ENCODE measurements at regions not wholly inside any gene's neighbourhood (a gene's known extent, or its start where the extent isn't known, plus 50 kb on each side); places are given as distances from the start of the nearest gene placed in this dataset.
"Not testable (repeated sequence)": the region's sequence is repeated elsewhere in the genome, so short reads cannot be mapped to it uniquely, and the experiment has no call there.

GRCh38 chr5:173673295-173674101, 57.0 kb upstream of the BOD1 start:
- H3K27me3 ChIP-seq: no peaks in the 10 kb centered on the region
- H3K4me2 ChIP-seq: peak overlapping the region; percentile 54 to 88 (median 77)
- H3K27ac ChIP-seq: peak overlapping the region in 6 of 11 experiments; percentile 14 to 63 (median 34); a peak in 7 of 22 replicates
- no peak for TF ChIP-seq Cebpa-rat (IDR thresholded peaks at IDR 0.05)
- H3K4me1 ChIP-seq: peaks cover 35 to 61% (median 45%) of the 10 kb centered on the region in 10 experiments
- no peaks in the 10 kb centered on the region for H3K36me3 ChIP-seq
- H3K9me3 ChIP-seq (replicated peaks in 1 of 11): peaks cover 6 to 27% (median 12%) of the 10 kb centered on the region in 11 experiments; a peak in 17 of 22 replicates
- peak overlapping the region in 7 of 11 experiments; percentile 12 to 65 (median 50); a peak in 12 of 22 replicates for H3K9ac ChIP-seq
- peak overlapping the region in 6 of 10 experiments; percentile 7 to 44 (median 24); a peak in 4 of 20 replicates for H3K4me3 ChIP-seq
- H4K20me1 ChIP-seq: no peaks in the 10 kb centered on the region

DNA sequence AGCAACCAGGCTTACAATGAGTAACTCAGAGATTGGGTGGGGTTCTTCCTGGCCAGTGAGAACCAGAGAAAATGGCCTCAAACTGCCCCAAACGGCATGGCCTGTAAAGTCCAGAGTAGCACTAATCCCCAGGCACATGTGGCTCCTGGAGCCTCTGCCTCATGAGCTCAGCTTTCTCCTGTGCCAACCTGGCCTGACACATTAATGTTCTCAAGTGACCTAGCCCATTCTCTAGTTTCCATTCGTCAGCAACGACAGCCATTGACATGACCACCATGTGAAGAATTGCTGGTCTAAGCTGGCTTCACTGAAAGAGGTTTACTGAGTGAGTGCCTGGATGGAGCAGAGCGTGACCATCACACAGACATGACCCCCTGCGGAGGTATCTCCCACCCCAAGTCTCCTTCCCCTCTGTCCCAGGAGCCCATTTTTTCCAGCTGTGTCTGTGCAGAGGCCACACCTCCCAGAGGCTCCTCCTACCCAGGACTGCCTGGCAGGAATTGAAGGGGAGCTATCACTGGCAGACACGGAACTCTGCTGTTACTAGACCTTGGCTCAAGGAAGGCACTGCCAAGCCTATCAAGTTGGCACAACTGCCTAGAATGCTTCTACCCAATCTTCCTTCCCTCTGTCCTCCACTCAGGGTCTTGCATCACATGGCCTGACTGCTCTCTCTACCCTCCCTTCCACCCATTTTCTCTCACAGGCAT, 59.0 kb upstream of the BOD1 start:
- Histone ChIP-seq H3K4me2 (peak overlapping the region in 3 of 11 experiments; percentile 1 to 14 (median 5); a peak in 3 of 22 replicates), H3K27me3 (no peaks in the 10 kb centered on the region), H3K4me1 (peaks cover 23 to 52% (median 36%) of the 10 kb centered on the region in 10 experiments), H3K36me3 (no peaks in the 10 kb centered on the region), H3K4me3 (no peak overlapping the region), H4K20me1 (no peaks in the 10 kb centered on the region), H3K9me3 (replicated peaks in 1 of 11) (peaks cover 19 to 40% (median 23%) of the 10 kb centered on the region in 11 experiments; a peak in 21 of 22 replicates), H3K9ac (no peak overlapping the region), H3K27ac (no peak overlapping the region)
- TF ChIP-seq Cebpa-rat (IDR thresholded peaks at IDR 0.05): no peak

GRCh38 chr5:173676375-173676774, 59.9 kb upstream of the BOD1 start:
- H3K4me1 ChIP-seq: peaks cover 18 to 52% (median 39%) of the 10 kb centered on the region in 10 experiments
- TF ChIP-seq Cebpa-rat (IDR thresholded peaks at IDR 0.05): no peak
- peaks cover 19 to 40% (median 23%) of the 10 kb centered on the region in 11 experiments; a peak in 21 of 22 replicates for H3K9me3 ChIP-seq (replicated peaks in 1 of 11)
- H3K36me3 ChIP-seq: no peaks in the 10 kb centered on the region
- H3K4me2 ChIP-seq: no peak overlapping the region
- no peaks in the 10 kb centered on the region for H4K20me1 ChIP-seq
- H3K9ac ChIP-seq: no peak overlapping the region
- no peak overlapping the region for H3K4me3 ChIP-seq
- no peak overlapping the region for H3K27ac ChIP-seq
- no peaks in the 10 kb centered on the region for H3K27me3 ChIP-seq

DNA sequence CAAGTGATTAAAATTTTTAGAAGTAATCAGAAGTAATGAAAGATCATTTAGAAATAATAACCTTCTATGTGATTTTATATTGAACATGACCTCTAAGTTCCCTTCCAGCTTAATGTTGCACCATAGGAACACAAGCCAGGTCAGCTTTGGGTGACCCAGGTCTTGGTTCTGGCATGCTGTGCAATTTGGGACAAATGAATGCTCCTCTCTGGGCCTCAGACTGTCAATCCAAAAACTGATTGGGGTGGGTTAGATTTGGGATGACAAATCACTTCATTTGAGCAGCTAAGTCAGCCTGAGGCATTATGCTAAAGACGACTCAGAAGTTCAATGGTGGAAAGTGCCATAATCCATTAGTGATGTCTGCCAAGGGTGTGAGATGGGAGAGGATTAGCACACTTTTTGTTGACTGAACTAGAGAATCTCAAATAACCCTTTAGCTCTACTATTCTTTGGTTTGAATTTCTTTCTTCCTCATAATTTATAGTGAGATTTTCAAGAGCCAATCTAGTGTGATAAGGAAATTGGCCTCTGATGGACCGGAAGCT, 60.7 kb upstream of the BOD1 start:
- Histone ChIP-seq H3K36me3 (no peaks in the 10 kb centered on the region), H3K27me3 (no peaks in the 10 kb centered on the region), H3K9me3 (replicated peaks in 1 of 11) (peaks cover 19 to 40% (median 23%) of the 10 kb centered on the region in 11 experiments; a peak in 21 of 22 replicates), H3K4me2 (no peak overlapping the region), H3K4me1 (peaks cover 15 to 44% (median 33%) of the 10 kb centered on the region in 10 experiments), H3K4me3 (no peak overlapping the region), H4K20me1 (no peaks in the 10 kb centered on the region), H3K9ac (no peak overlapping the region), H3K27ac (no peak overlapping the region)
- no peak for TF ChIP-seq Cebpa-rat (IDR thresholded peaks at IDR 0.05)

DNA sequence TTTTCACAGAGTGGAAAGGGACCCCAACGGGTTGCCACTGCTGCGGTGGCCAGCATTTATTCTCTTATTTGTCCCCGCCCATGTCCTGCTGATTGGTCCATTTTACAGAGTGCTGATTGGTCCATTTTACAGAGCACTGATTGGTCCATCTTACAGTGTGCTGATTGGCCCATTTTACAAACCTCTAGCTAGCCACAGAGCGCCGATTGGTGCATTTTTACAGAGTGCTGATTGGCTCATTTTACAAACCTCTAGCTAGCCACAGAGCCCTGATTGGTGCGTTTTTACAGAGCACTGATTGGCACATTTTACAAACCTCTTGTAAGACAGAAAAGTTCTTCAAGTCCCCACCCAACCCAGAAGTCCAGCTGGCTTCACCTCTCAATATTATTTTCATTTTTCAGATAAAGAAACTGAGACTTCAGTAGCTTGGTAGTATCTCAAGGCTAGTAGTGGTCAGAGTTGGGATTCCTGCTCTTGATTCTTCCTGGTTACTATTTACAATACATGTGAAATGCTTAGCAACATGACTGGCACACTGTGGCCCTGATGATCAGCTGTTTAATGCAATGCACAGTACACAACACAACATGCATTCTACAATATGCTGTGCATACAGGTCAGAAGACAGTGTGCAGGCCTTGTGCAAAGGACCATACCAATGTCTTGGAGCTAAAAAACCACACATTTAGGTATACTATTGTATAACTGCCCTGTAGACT, 63.6 kb upstream of the BOD1 start:
- no peak for TF ChIP-seq Cebpa-rat (IDR thresholded peaks at IDR 0.05)
- peaks cover 20 to 42% (median 31%) of the 10 kb centered on the region in 11 experiments; a peak in 21 of 22 replicates for H3K9me3 ChIP-seq (replicated peaks in 1 of 11)
- no peaks in the 10 kb centered on the region for H4K20me1 ChIP-seq
- peaks cover 0 to 19% (median 10%) of the 10 kb centered on the region in 10 experiments; a peak in 11 of 20 replicates for H3K4me1 ChIP-seq
- H3K4me3 ChIP-seq: no peak overlapping the region
- H3K4me2 ChIP-seq: peak overlapping the region in 8 of 11 experiments; percentile 8 to 46 (median 18); a peak in 11 of 22 replicates
- H3K27me3 ChIP-seq: no peaks in the 10 kb centered on the region
- H3K36me3 ChIP-seq: no peaks in the 10 kb centered on the region
- no peak overlapping the region for H3K27ac ChIP-seq
- no peak overlapping the region for H3K9ac ChIP-seq

DNA sequence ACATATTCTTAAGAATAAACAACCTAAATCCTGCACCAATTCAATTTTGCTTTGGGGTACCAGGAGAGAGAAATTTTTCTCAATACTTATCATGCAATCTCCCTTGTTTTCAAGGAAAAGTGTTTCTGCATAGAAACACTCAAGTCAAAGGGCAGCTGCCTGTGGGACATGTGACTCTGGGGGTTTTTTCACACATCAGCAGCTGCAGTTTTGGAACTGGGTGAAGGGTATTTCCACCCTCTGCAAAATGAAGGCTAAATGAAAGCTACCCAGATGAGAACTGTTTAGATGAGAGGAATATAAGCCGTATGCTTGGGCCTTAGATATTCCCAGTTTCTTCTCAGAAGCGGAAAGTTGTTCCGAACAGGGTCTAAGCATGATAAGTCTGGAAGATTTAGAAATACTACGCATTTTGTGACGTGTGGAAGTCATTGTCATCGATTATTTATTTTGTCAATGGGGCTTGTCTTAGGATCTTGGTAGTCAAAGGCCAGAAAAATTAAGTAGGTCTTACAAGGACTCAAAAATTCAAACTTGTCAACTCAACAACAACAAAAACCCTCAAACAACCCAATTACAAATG, 64.3 kb upstream of the BOD1 start:
- Histone ChIP-seq H3K4me1 (peaks cover 0 to 15% (median 10%) of the 10 kb centered on the region in 10 experiments; a peak in 11 of 20 replicates), H3K27me3 (no peaks in the 10 kb centered on the region), H3K4me3 (no peak overlapping the region), H3K4me2 (peak overlapping the region in 8 of 11 experiments; percentile 8 to 46 (median 18); a peak in 12 of 22 replicates), H3K36me3 (no peaks in the 10 kb centered on the region), H3K9ac (no peak overlapping the region), H3K9me3 (replicated peaks in 1 of 11) (peaks cover 13 to 41% (median 30%) of the 10 kb centered on the region in 11 experiments; a peak in 21 of 22 replicates), H4K20me1 (no peaks in the 10 kb centered on the region), H3K27ac (no peak overlapping the region)
- TF ChIP-seq Cebpa-rat (IDR thresholded peaks at IDR 0.05): no peak

GRCh38 chr5:173682313-173682712, 65.9 kb upstream of the BOD1 start:
- H3K4me3 ChIP-seq: no peak overlapping the region
- H3K4me1 ChIP-seq: peaks cover 0 to 24% (median 16%) of the 10 kb centered on the region in 10 experiments; a peak in 12 of 20 replicates
- no peak for TF ChIP-seq Cebpa-rat (IDR thresholded peaks at IDR 0.05)
- no peaks in the 10 kb centered on the region for H4K20me1 ChIP-seq
- H3K27ac ChIP-seq: no peak overlapping the region
- no peak overlapping the region for H3K9ac ChIP-seq
- peaks cover 13 to 33% (median 27%) of the 10 kb centered on the region in 11 experiments; a peak in 21 of 22 replicates for H3K9me3 ChIP-seq (replicated peaks in 1 of 11)
- H3K4me2 ChIP-seq: no peak overlapping the region
- H3K27me3 ChIP-seq: no peaks in the 10 kb centered on the region
- H3K36me3 ChIP-seq: no peaks in the 10 kb centered on the region

GRCh38 chr5:173684535-173684934, 68.1 kb upstream of the BOD1 start:
- not testable (repeated sequence) for H3K27me3 ChIP-seq, H3K4me2 ChIP-seq, H4K20me1 ChIP-seq, H3K9ac ChIP-seq, H3K27ac ChIP-seq, H3K4me3 ChIP-seq, H3K36me3 ChIP-seq
- Histone ChIP-seq H3K9me3 (replicated peaks in 1 of 11) (peaks cover 6 to 26% (median 20%) of the 10 kb centered on the region in 11 experiments; a peak in 21 of 22 replicates), H3K4me1 (peaks cover 18 to 44% (median 37%) of the 10 kb centered on the region in 10 experiments)

All from BLaER1 treated with 17β-estradiol and CSF1 and Interleukin-3, amounts not matched to agents 10 nM and 100 nM (cell line).